GM21528 (cell line): ENCODE measurements at regions not wholly inside any gene's neighbourhood (a gene's known extent, or its start where the extent isn't known, plus 50 kb on each side); places are given as distances from the start of the nearest gene placed in this dataset.
"Not testable (repeated sequence)": the region's sequence is repeated elsewhere in the genome, so short reads cannot be mapped to it uniquely, and the experiment has no call there.

Experiments
- ATAC-seq: cut with Tn5 transposase; IDR thresholded peaks from one replicate; pipeline ENCODE4 v1.9.1; 2021; ENCODE audit warnings: mild to moderate bottlenecking, moderate library complexity; ENCODE audit not compliant: unreplicated experiment, low FRiP score

GRCh38 chr2:146697307-146697706, 1147.5 kb upstream of the ACVR2A start:
- ATAC-seq: no peak

- ATAC-seq: not testable (repeated sequence)
Measured at GRCh38 chr2:146696787-146697186, 1148.0 kb upstream of the ACVR2A start.

- ATAC-seq: no peak
Measured at GRCh38 chr2:146681991-146682390, 1162.8 kb upstream of the ACVR2A start.

- no peak for ATAC-seq
Measured at GRCh38 chr2:146678516-146678915, 1166.3 kb upstream of the ACVR2A start.

- ATAC-seq: no peak
Measured at GRCh38 chr2:146677280-146677679, 1167.5 kb upstream of the ACVR2A start.

- ATAC-seq: no peak
Measured at GRCh38 chr2:146669735-146670134, 1175.1 kb upstream of the ACVR2A start.

- ATAC-seq: no peak
Measured at GRCh38 chr2:146666340-146666739, 1178.5 kb upstream of the ACVR2A start.

GRCh38 chr2:146665800-146666199, 1179.0 kb upstream of the ACVR2A start:
- no peak for ATAC-seq

- ATAC-seq: no peak
Measured at GRCh38 chr2:146661473-146662096, 1183.2 kb upstream of the ACVR2A start.

- no peak for ATAC-seq
Measured at GRCh38 chr2:146659976-146660375, 1184.9 kb upstream of the ACVR2A start.

GRCh38 chr2:146652311-146652710, 1192.5 kb upstream of the ACVR2A start:
- ATAC-seq: no peak

GRCh38 chr2:146651361-146651760, 1193.5 kb upstream of the ACVR2A start:
- ATAC-seq: no peak

- no peak for ATAC-seq
Measured at GRCh38 chr2:146642066-146642465, 1202.8 kb upstream of the ACVR2A start.

GRCh38 chr2:146634230-146635097, 1210.4 kb upstream of the ACVR2A start:
- ATAC-seq: no peak

GRCh38 chr2:146633159-146633558, 1211.7 kb upstream of the ACVR2A start:
- no peak for ATAC-seq

GRCh38 chr2:146632707-146633106, 1212.1 kb upstream of the ACVR2A start:
- no peak for ATAC-seq

- no peak for ATAC-seq
Measured at GRCh38 chr2:146624430-146625160, 1220.2 kb upstream of the ACVR2A start.

- ATAC-seq: no peak
Measured at GRCh38 chr2:146623771-146624170, 1221.1 kb upstream of the ACVR2A start.

- ATAC-seq: no peak
Measured at GRCh38 chr2:146621656-146622055, 1223.2 kb upstream of the ACVR2A start.

- no peak for ATAC-seq
Measured at GRCh38 chr2:146615778-146616177, 1229.1 kb upstream of the ACVR2A start.

GRCh38 chr2:146608490-146608889, 1236.3 kb upstream of the ACVR2A start:
- no peak for ATAC-seq
